ENCODE measurements at regions not wholly inside any gene's neighbourhood (a gene's known extent, or its start where the extent isn't known, plus 50 kb on each side); places are given as distances from the start of the nearest gene placed in this dataset.

- DNase-seq (ENCODE audit: low read depth, low spot score), result no peak
- no peak overlapping the region for H3K4me3 ChIP-seq (ENCODE audit: low read depth, low read length)
- in situ Hi-C loops (cut with HindIII; ENCODE audit: low sequenced_read_pairs), result no loop called here
- no peak for TF ChIP-seq CTCF (IDR thresholded peaks at IDR 0.05; ENCODE audit: low read depth, low read length)
Observed at GRCh38 chr3:177249203-177249602, 51.9 kb upstream of the TBL1XR1 start.

- in situ Hi-C loops (cut with HindIII; ENCODE audit: low sequenced_read_pairs), result no loop called here
- DNase-seq (ENCODE audit: low read depth, low spot score), result no peak
- no peak for TF ChIP-seq CTCF (IDR thresholded peaks at IDR 0.05; ENCODE audit: low read depth, low read length)
- H3K4me3 ChIP-seq (ENCODE audit: low read depth, low read length), result no peak overlapping the region
Observed at GRCh38 chr3:177250151-177250550, 52.9 kb upstream of the TBL1XR1 start.

GRCh38 chr3:177251755-177252154, 54.5 kb upstream of the TBL1XR1 start:
- TF ChIP-seq CTCF (IDR thresholded peaks at IDR 0.05; ENCODE audit: low read depth, low read length), result no peak
- H3K4me3 ChIP-seq (ENCODE audit: low read depth, low read length), result no peak overlapping the region
- DNase-seq (ENCODE audit: low read depth, low spot score), result no peak
- in situ Hi-C loops (cut with HindIII; ENCODE audit: low sequenced_read_pairs), result no loop called here

- DNase-seq (ENCODE audit: low read depth, low spot score), result no peak
- in situ Hi-C loops (cut with HindIII; ENCODE audit: low sequenced_read_pairs), result no loop called here
- TF ChIP-seq CTCF (IDR thresholded peaks at IDR 0.05; ENCODE audit: low read depth, low read length), result no peak
Observed at GRCh38 chr3:177257006-177257405, 59.7 kb upstream of the TBL1XR1 start.

GRCh38 chr3:177257625-177258024, 60.3 kb upstream of the TBL1XR1 start:
- no peak for TF ChIP-seq CTCF (IDR thresholded peaks at IDR 0.05; ENCODE audit: low read depth, low read length)
- H3K4me3 ChIP-seq (ENCODE audit: low read depth, low read length), result no peak overlapping the region
- in situ Hi-C loops (cut with HindIII; ENCODE audit: low sequenced_read_pairs), result no loop called here
- DNase-seq (ENCODE audit: low read depth, low spot score), result no peak

More at GRCh38 chr3:177257006-177257405, 59.7 kb upstream of the TBL1XR1 start:
- H3K4me3 ChIP-seq (ENCODE audit: low read depth, low read length), result no peak overlapping the region

GRCh38 chr3:177262396-177262795, 65.1 kb upstream of the TBL1XR1 start:
- in situ Hi-C loops (cut with HindIII; ENCODE audit: low sequenced_read_pairs), result no loop called here
- H3K4me3 ChIP-seq (ENCODE audit: low read depth, low read length), result no peak overlapping the region
- DNase-seq (ENCODE audit: low read depth, low spot score), result peak; percentile 29

More at GRCh38 chr3:177262396-177262795, 65.1 kb upstream of the TBL1XR1 start:
- TF ChIP-seq CTCF (IDR thresholded peaks at IDR 0.05; ENCODE audit: low read depth, low read length), result no peak

Measured in astrocyte of the spinal cord (primary cell).